CD4-positive, alpha-beta T cell (primary cell): ENCODE measurements at regions not wholly inside any gene's neighbourhood (a gene's known extent, or its start where the extent isn't known, plus 50 kb on each side); places are given as distances from the start of the nearest gene placed in this dataset.

ENCODE experiments used
- ATAC-seq: fragments of 200-7000 bp; cut with Tn5 transposase; one replicate; pipeline ENCODE4 v1.10.0; 2022; ENCODE audit warnings: mild to moderate bottlenecking; ENCODE audit not compliant: poor library complexity
- CTCF ChIA-PET: fragments of 350-600 bp; sonication (Branson Sonifier 250); formaldehyde crosslinking; loops from one replicate; lab custom pipeline; 2021; ENCODE audit warnings: antibody characterized with exemption, inconsistent platforms; lab: Charles Lee
- POLR2A ChIA-PET: fragments of 350-600 bp; sonication (Branson Sonifier 250); formaldehyde crosslinking; loops from one replicate; lab custom pipeline; 2021; ENCODE audit warnings: antibody characterized with exemption, inconsistent platforms; lab: Charles Lee
- DNase-seq, 14 experiments: peaks; one replicate each; pipeline ENCODE4 v3.0.0-alpha.2; 2013 to 2020; ENCODE audit warnings: mixed read lengths in 2 of 14
- H3K27ac ChIP-seq, 2 donors: one replicate each; pipeline versions ENCODE4 v1.5.1 to v1.7.0; 2013; ENCODE audit warnings: low read length in 2 of 2, low read depth in 1 of 2, mild to moderate bottlenecking in 1 of 2
- H3K27me3 ChIP-seq, 2 experiments: 1 replicate in 1 of 2; 2 replicates in 1 of 2; pipeline versions ENCODE4 v1.6.1 to v1.7.0; 2013; ENCODE audit warnings: low read length in 2 of 2, control low read depth in 1 of 2, mild to moderate bottlenecking in 1 of 2, moderate library complexity in 1 of 2; ENCODE audit not compliant: insufficient read depth in 2 of 2, control insufficient read depth in 1 of 2
- H3K36me3 ChIP-seq: one replicate; pipeline ENCODE4 v1.6.1; 2013; ENCODE audit warnings: low read length, control low read depth; ENCODE audit not compliant: insufficient read depth
- H3K4me1 ChIP-seq: one replicate; pipeline ENCODE4 v1.6.1; 2013; ENCODE audit warnings: low read length, control low read depth; ENCODE audit not compliant: insufficient read depth
- H3K4me3 ChIP-seq: one replicate; pipeline ENCODE4 v1.5.1; 2013; ENCODE audit warnings: mild to moderate bottlenecking, low read length, moderate library complexity
- H3K9me3 ChIP-seq, 2 experiments: 1 replicate in 1 of 2; 2 replicates in 1 of 2; pipeline versions ENCODE4 v1.6.1 to v1.7.0; 2013; ENCODE audit warnings: low read length in 2 of 2, mild to moderate bottlenecking in 2 of 2, control low read depth in 1 of 2, moderate library complexity in 1 of 2; ENCODE audit not compliant: control insufficient read depth in 1 of 2, insufficient read depth in 1 of 2
- H3K27ac Mint-ChIP-seq: one replicate; pipeline ENCODE4 v1.8.0; 2020; ENCODE audit warnings: mixed read lengths
- H3K27me3 Mint-ChIP-seq: one replicate; pipeline ENCODE4 v1.8.0; 2021; ENCODE audit warnings: mixed read lengths
- H3K36me3 Mint-ChIP-seq: one replicate; pipeline ENCODE4 v1.8.0; 2021; ENCODE audit warnings: low read depth, mixed read lengths
- H3K4me1 Mint-ChIP-seq: one replicate; pipeline ENCODE4 v1.8.0; 2021; ENCODE audit warnings: low read depth, mixed read lengths
- H3K4me3 Mint-ChIP-seq: one replicate; pipeline ENCODE4 v1.8.0; 2020; ENCODE audit warnings: mild to moderate bottlenecking, mixed read lengths
- H3K9me3 Mint-ChIP-seq: one replicate; pipeline ENCODE4 v1.8.0; 2020; ENCODE audit warnings: mixed read lengths
- intact Hi-C, 2 experiments: fragments of 100-400 bp; cut with DNase I in 1 of 2; cut with micrococcal nuclease in 1 of 2; formaldehyde crosslinking; loops; one replicate each; pipeline versions ENCODE4 v1.15.1 to v1.9.0; 2023 to 2025; cut with DNase I, micrococcal nuclease
- TF ChIP-seq, protein P1 (sequence below): fragments of 200-600 bp; IDR thresholded peaks from one replicate; pipeline ENCODE4 v1.8.0; 2022; ENCODE audit warnings: antibody characterized with exemption, mild to moderate bottlenecking

DNA sequence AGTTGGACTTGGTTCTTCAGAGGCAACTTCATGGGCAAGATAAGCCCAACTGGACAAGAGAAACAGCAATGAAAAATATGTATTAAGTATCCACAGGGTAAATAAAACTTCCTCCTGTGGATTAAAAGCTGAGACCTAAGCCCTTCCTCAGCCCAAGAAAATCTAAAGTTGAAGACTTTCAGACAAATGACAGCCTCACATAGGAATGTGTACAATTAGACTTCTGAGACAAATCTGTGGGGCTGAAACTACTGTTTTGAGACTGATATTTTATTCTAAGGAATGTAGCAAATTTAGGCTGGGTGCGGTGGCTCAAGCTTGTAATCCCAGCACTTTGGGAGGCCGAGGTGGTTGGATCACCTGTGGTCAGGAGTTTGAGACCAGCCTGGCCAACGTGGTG lies 74.2 kb upstream of the IL12A start:
- Mint-ChIP-seq H3K36me3 (no peaks in the 10 kb centered on the region), H3K27ac (no peak overlapping the region)
- H3K4me1 ChIP-seq, result peaks cover 7% of the 10 kb centered on the region

GRCh38 chr3:159916052-159916451 lies 72.6 kb upstream of the IL12A start:
- Histone ChIP-seq H3K27ac (no peak overlapping the region), H3K36me3 (no peaks in the 10 kb centered on the region), H3K4me1 (peaks cover 6% of the 10 kb centered on the region), H3K27me3 (peaks cover 3 to 4% of the 10 kb centered on the region in 2 experiments), H3K9me3 (no peaks in the 10 kb centered on the region), H3K4me3 (no peak overlapping the region)
- TF ChIP-seq, protein P1, sequence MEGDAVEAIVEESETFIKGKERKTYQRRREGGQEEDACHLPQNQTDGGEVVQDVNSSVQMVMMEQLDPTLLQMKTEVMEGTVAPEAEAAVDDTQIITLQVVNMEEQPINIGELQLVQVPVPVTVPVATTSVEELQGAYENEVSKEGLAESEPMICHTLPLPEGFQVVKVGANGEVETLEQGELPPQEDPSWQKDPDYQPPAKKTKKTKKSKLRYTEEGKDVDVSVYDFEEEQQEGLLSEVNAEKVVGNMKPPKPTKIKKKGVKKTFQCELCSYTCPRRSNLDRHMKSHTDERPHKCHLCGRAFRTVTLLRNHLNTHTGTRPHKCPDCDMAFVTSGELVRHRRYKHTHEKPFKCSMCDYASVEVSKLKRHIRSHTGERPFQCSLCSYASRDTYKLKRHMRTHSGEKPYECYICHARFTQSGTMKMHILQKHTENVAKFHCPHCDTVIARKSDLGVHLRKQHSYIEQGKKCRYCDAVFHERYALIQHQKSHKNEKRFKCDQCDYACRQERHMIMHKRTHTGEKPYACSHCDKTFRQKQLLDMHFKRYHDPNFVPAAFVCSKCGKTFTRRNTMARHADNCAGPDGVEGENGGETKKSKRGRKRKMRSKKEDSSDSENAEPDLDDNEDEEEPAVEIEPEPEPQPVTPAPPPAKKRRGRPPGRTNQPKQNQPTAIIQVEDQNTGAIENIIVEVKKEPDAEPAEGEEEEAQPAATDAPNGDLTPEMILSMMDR, result no peak
- Mint-ChIP-seq H3K4me3 (no peak overlapping the region), H3K4me1 (peaks cover 8% of the 10 kb centered on the region), H3K36me3 (no peaks in the 10 kb centered on the region), H3K27me3 (peaks cover 3% of the 10 kb centered on the region), H3K9me3 (no peaks in the 10 kb centered on the region), H3K27ac (no peak overlapping the region)
- no peak for DNase-seq
- no peak for ATAC-seq
- ChIA-PET POLR2A (interaction anchor here (0.7 kb wide), 1 partner anchor 11 kb away, joined by 3 read pairs; no protein-coding TSS in a partner anchor), CTCF (no interaction called here)
- intact Hi-C loops, result no loop called here

More for the DNA sequence above, 74.2 kb upstream of the IL12A start:
- Mint-ChIP-seq H3K4me1 (peaks cover 16% of the 10 kb centered on the region), H3K27me3 (peaks cover 3% of the 10 kb centered on the region), H3K4me3 (no peak overlapping the region), H3K9me3 (no peaks in the 10 kb centered on the region)
- Histone ChIP-seq H3K9me3 (no peaks in the 10 kb centered on the region), H3K36me3 (no peaks in the 10 kb centered on the region), H3K4me3 (no peak overlapping the region), H3K27me3 (peaks cover 3 to 4% of the 10 kb centered on the region in 2 experiments), H3K27ac (no peak overlapping the region)
- POLR2A ChIA-PET, result no interaction called here
- CTCF ChIA-PET, result no interaction called here
- DNase-seq (no peak), ATAC-seq (no peak)
- TF ChIP-seq, protein P1, result no peak
- intact Hi-C loops, result no loop called here

DNA sequence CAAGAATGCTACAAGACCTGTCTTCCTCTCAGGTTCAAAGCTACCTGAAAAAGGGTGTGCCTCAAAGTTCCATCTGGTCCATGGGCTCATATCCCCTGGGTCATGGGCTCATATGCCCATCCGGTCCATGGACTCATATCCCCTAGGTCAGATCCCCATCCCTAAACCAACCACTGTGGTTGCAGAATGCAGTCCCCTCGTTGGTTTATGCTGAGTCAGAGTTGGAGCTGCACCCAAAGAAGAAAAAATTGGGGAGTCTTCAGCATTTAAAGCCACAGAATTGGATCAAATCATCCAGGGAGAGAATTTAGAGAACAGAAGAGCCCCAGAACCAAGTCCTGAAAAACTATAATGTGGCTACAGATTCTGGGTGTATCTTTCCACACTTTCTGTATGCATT lies 71.5 kb upstream of the IL12A start:
- no peak overlapping the region for H3K4me3 Mint-ChIP-seq
- Histone ChIP-seq H3K36me3 (no peaks in the 10 kb centered on the region), H3K27ac (no peak overlapping the region), H3K4me1 (no peaks in the 10 kb centered on the region), H3K9me3 (no peaks in the 10 kb centered on the region), H3K4me3 (no peak overlapping the region), H3K27me3 (peaks cover 3 to 4% of the 10 kb centered on the region in 2 experiments)
- intact Hi-C loops, result no loop called here
- no peak for DNase-seq
- H3K27ac Mint-ChIP-seq, result no peak overlapping the region
- ATAC-seq, result no peak
- no peaks in the 10 kb centered on the region for H3K9me3 Mint-ChIP-seq
- H3K4me1 Mint-ChIP-seq, result no peaks in the 10 kb centered on the region
- ChIA-PET POLR2A (no interaction called here), CTCF (no interaction called here)
- no peaks in the 10 kb centered on the region for H3K36me3 Mint-ChIP-seq
- H3K27me3 Mint-ChIP-seq, result peaks cover 3% of the 10 kb centered on the region
- TF ChIP-seq, protein P1, result no peak
